BJ (cell line): ENCODE measurements at regions not wholly inside any gene's neighbourhood (a gene's known extent, or its start where the extent isn't known, plus 50 kb on each side); places are given as distances from the start of the nearest gene placed in this dataset.

Source experiments
- CTCF ChIA-PET: fragments of 350-600 bp; formaldehyde crosslinking; extraction: SDS; loops from one replicate; lab custom pipeline; 2021; ENCODE audit warnings: antibody characterized with exemption, inconsistent platforms; lab: Yijun Ruan, JAX
- POLR2A ChIA-PET: fragments of 300-600 bp; sonication (Branson Sonifier 250); formaldehyde crosslinking; extraction: SDS; loops from one replicate; lab custom pipeline; 2021; ENCODE audit warnings: antibody characterized with exemption; lab: Charles Lee
- DNase-seq: peaks from one replicate; pipeline ENCODE4 v3.0.0-alpha.2; 2011; ENCODE audit warnings: low read depth
- H3K27me3 ChIP-seq: 2 replicates; pipeline ENCODE4 v1.6.0; 2011; ENCODE audit warnings: low read length; ENCODE audit not compliant: control insufficient read depth, insufficient read depth
- H3K36me3 ChIP-seq: 2 replicates; pipeline ENCODE4 v1.5.1; 2011; ENCODE audit warnings: low read length; ENCODE audit not compliant: control insufficient read depth, insufficient read depth
- H3K4me3 ChIP-seq: 2 replicates; pipeline ENCODE4 v1.5.1; 2011; ENCODE audit warnings: low read depth, mild to moderate bottlenecking, control low read depth, low read length
- CTCF ChIP-seq: IDR thresholded peaks from 2 replicates; pipeline ENCODE4 v1.5.1; 2011; ENCODE audit warnings: low read depth, mild to moderate bottlenecking, control low read depth, inconsistent platforms, low read length, moderate library complexity; ENCODE audit not compliant: insufficient read depth

GRCh38 chr1:109832945-109833344 lies 69.2 kb upstream of the EPS8L3 start:
- no peak overlapping the region for H3K4me3 ChIP-seq
- no peaks in the 10 kb centered on the region for H3K27me3 ChIP-seq
- ChIA-PET POLR2A (no interaction called here), CTCF (interaction anchor here (0.6 kb wide), 1 partner anchor 87 kb away, joined by 3 read pairs; no protein-coding TSS in a partner anchor)
- no peak for TF ChIP-seq CTCF
- H3K36me3 ChIP-seq = no peaks in the 10 kb centered on the region
- no peak for DNase-seq

- ChIA-PET CTCF (interaction anchor here (1.3 kb wide), 1 partner anchor 52 kb away, joined by 3 read pairs; no protein-coding TSS in a partner anchor), POLR2A (no interaction called here)
- no peaks in the 10 kb centered on the region for H3K36me3 ChIP-seq
- no peak for DNase-seq
- H3K4me3 ChIP-seq = no peak overlapping the region
- TF ChIP-seq CTCF = no peak
- no peaks in the 10 kb centered on the region for H3K27me3 ChIP-seq
Measured at GRCh38 chr1:109828756-109829505, 65.2 kb upstream of the EPS8L3 start.

- CTCF ChIA-PET = no interaction called here
- POLR2A ChIA-PET = no interaction called here
- Histone ChIP-seq H3K36me3 (no peaks in the 10 kb centered on the region), H3K27me3 (no peaks in the 10 kb centered on the region), H3K4me3 (no peak overlapping the region)
- DNase-seq = no peak
- TF ChIP-seq CTCF = no peak
Measured at GRCh38 chr1:109827986-109828385, 64.3 kb upstream of the EPS8L3 start.

GRCh38 chr1:109827466-109827865 lies 63.7 kb upstream of the EPS8L3 start:
- no peak for DNase-seq
- CTCF ChIA-PET = no interaction called here
- Histone ChIP-seq H3K36me3 (no peaks in the 10 kb centered on the region), H3K27me3 (no peaks in the 10 kb centered on the region), H3K4me3 (no peak overlapping the region)
- POLR2A ChIA-PET = no interaction called here
- no peak for TF ChIP-seq CTCF

- Histone ChIP-seq H3K4me3 (no peak overlapping the region), H3K27me3 (no peaks in the 10 kb centered on the region), H3K36me3 (no peaks in the 10 kb centered on the region)
- ChIA-PET POLR2A (no interaction called here), CTCF (interaction anchor here (1.2 to 1.6 kb wide), 2 partner anchors 52 to 158 kb away, joined by 3 to 8 read pairs; partner anchors contain the start of gene AHCYL1)
- no peak for DNase-seq
- TF ChIP-seq CTCF = no peak
Measured at GRCh38 chr1:109826930-109827349, 63.2 kb upstream of the EPS8L3 start.
